ENCODE measurements at regions not wholly inside any gene's neighbourhood (a gene's known extent, or its start where the extent isn't known, plus 50 kb on each side); places are given as distances from the start of the nearest gene placed in this dataset.

DNA sequence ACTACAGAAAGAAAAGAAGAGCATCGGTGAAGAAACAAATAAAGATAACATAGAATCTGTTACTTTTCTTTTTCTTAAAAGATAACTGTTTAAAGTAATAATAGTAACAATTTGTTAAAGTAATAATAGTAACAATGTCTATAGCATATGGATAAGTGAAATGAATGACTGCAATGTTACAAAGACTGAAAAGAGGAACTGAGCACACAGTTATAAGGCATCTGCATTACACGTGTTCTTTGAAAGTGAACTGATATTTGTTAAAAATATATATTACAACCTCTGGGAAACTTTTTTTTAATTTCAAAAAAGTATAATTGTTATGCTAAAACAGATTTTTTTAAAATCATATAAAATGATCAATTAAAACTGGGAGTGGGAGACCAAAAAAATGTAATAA lies 88.4 kb upstream of the FST start:
- H3K27ac Mint-ChIP-seq (ENCODE audit: unreplicated experiment), result no peak overlapping the region
- peaks cover 11% of the 10 kb centered on the region for H3K4me1 Mint-ChIP-seq (ENCODE audit: unreplicated experiment)
- H3K36me3 Mint-ChIP-seq (ENCODE audit: low read depth, unreplicated experiment), result no peaks in the 10 kb centered on the region
- no peak for DNase-seq (ENCODE audit: low spot score)
- no peaks in the 10 kb centered on the region for H3K27me3 Mint-ChIP-seq (ENCODE audit: unreplicated experiment)
- H3K4me3 Mint-ChIP-seq (ENCODE audit: unreplicated experiment), result no peak overlapping the region
- peaks cover 9% of the 10 kb centered on the region for H3K9me3 Mint-ChIP-seq (ENCODE audit: unreplicated experiment)
- TF ChIP-seq, protein P1, sequence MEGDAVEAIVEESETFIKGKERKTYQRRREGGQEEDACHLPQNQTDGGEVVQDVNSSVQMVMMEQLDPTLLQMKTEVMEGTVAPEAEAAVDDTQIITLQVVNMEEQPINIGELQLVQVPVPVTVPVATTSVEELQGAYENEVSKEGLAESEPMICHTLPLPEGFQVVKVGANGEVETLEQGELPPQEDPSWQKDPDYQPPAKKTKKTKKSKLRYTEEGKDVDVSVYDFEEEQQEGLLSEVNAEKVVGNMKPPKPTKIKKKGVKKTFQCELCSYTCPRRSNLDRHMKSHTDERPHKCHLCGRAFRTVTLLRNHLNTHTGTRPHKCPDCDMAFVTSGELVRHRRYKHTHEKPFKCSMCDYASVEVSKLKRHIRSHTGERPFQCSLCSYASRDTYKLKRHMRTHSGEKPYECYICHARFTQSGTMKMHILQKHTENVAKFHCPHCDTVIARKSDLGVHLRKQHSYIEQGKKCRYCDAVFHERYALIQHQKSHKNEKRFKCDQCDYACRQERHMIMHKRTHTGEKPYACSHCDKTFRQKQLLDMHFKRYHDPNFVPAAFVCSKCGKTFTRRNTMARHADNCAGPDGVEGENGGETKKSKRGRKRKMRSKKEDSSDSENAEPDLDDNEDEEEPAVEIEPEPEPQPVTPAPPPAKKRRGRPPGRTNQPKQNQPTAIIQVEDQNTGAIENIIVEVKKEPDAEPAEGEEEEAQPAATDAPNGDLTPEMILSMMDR (IDR thresholded peaks at IDR 0.05; ENCODE audit: unreplicated experiment), result no peak

DNA sequence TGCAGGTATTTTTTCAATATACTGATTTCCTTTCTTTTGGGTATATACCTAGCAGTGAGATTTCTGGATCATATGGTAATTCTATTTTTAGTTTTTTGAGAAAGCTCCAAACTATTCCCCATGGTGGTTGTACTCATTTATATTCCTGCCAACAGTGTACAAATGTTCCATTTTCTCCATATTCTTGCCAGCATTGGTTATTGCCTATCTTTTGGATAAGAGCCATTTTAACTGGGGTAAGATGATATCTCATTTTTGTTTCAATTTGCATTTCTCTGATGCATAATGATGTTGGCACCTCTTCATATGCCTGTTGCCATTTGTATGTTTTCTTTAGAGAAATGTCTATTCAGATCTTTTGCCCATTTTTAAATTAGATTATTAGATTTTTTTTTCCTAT lies 85.6 kb upstream of the FST start:
- no peak overlapping the region for H3K4me3 Mint-ChIP-seq (ENCODE audit: unreplicated experiment)
- TF ChIP-seq, protein P1 (IDR thresholded peaks at IDR 0.05; ENCODE audit: unreplicated experiment), result no peak
- no peaks in the 10 kb centered on the region for H3K36me3 Mint-ChIP-seq (ENCODE audit: low read depth, unreplicated experiment)
- no peaks in the 10 kb centered on the region for H3K9me3 Mint-ChIP-seq (ENCODE audit: unreplicated experiment)
- H3K27ac Mint-ChIP-seq (ENCODE audit: unreplicated experiment), result no peak overlapping the region
- peaks cover 11% of the 10 kb centered on the region for H3K4me1 Mint-ChIP-seq (ENCODE audit: unreplicated experiment)
- DNase-seq (ENCODE audit: low spot score), result no peak
- H3K27me3 Mint-ChIP-seq (ENCODE audit: unreplicated experiment), result no peaks in the 10 kb centered on the region

- H3K4me3 Mint-ChIP-seq (ENCODE audit: unreplicated experiment), result no peak overlapping the region
Observed at GRCh38 chr5:53397141-53397757, 83.2 kb upstream of the FST start.

GRCh38 chr5:53397845-53398244 lies 82.6 kb upstream of the FST start:
- H3K4me3 Mint-ChIP-seq (ENCODE audit: unreplicated experiment), result no peak overlapping the region
- H3K9me3 Mint-ChIP-seq (ENCODE audit: unreplicated experiment), result no peaks in the 10 kb centered on the region
- H3K27ac Mint-ChIP-seq (ENCODE audit: unreplicated experiment), result no peak overlapping the region
- TF ChIP-seq, protein P1 (IDR thresholded peaks at IDR 0.05; ENCODE audit: unreplicated experiment), result no peak
- DNase-seq (ENCODE audit: low spot score), result no peak
- H3K36me3 Mint-ChIP-seq (ENCODE audit: low read depth, unreplicated experiment), result no peaks in the 10 kb centered on the region
- no peaks in the 10 kb centered on the region for H3K27me3 Mint-ChIP-seq (ENCODE audit: unreplicated experiment)
- no peaks in the 10 kb centered on the region for H3K4me1 Mint-ChIP-seq (ENCODE audit: unreplicated experiment)

More at GRCh38 chr5:53397141-53397757, 83.2 kb upstream of the FST start:
- TF ChIP-seq, protein P1 (IDR thresholded peaks at IDR 0.05; ENCODE audit: unreplicated experiment), result no peak
- DNase-seq (ENCODE audit: low spot score), result no peak
- Mint-ChIP-seq H3K4me1 (ENCODE audit: unreplicated experiment) (no peaks in the 10 kb centered on the region), H3K9me3 (ENCODE audit: unreplicated experiment) (no peaks in the 10 kb centered on the region), H3K27me3 (ENCODE audit: unreplicated experiment) (no peaks in the 10 kb centered on the region), H3K36me3 (ENCODE audit: low read depth, unreplicated experiment) (no peaks in the 10 kb centered on the region), H3K27ac (ENCODE audit: unreplicated experiment) (no peak overlapping the region)

DNA sequence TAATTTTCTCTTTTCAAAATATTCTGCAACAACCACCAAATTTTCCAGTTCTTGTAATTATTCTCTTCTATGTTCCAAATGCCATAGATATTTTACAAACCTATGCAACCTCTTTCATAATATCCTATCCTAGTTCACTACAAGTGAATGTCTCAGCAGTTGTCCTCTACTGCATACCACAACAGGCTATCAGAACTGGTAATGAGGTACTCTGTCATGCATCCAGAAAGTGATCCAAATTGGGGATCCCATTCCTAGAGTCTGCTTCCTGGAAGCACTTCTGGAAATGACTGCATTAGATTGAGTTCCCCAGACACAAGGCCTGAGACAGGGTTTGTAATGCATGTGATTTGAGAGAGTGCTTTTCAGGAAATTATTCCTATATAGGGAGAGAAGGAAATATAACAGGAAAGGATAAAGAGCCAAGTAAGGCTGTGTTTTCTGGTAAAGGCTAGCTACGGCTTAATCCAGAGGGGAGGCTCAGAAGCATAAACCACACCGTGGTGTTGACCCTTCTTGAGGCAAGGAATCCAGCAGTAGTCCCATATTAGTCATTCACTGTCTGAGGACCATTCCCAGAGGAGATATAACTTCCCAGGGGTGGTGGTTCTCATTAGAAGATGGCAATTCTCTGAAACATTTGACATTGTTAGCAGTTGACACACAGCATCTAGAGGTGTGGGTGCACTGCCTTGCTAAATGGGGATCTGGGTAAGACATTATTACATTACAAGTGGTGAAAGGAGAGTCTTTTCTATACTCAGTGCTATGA lies 80.3 kb upstream of the FST start:
- Mint-ChIP-seq H3K36me3 (ENCODE audit: low read depth, unreplicated experiment) (no peaks in the 10 kb centered on the region), H3K4me1 (ENCODE audit: unreplicated experiment) (no peaks in the 10 kb centered on the region), H3K27ac (ENCODE audit: unreplicated experiment) (no peak overlapping the region), H3K9me3 (ENCODE audit: unreplicated experiment) (no peaks in the 10 kb centered on the region), H3K4me3 (ENCODE audit: unreplicated experiment) (no peak overlapping the region), H3K27me3 (ENCODE audit: unreplicated experiment) (no peaks in the 10 kb centered on the region)
- TF ChIP-seq, protein P1 (IDR thresholded peaks at IDR 0.05; ENCODE audit: unreplicated experiment), result no peak
- no peak for DNase-seq (ENCODE audit: low spot score)
